ENCODE measurements at regions not wholly inside any gene's neighbourhood (a gene's known extent, or its start where the extent isn't known, plus 50 kb on each side); places are given as distances from the start of the nearest gene placed in this dataset.

- TF ChIP-seq CTCF (IDR thresholded peaks at IDR 0.05) (no peak), POLR2A (IDR thresholded peaks at IDR 0.05) (no peak), EP300 (IDR thresholded peaks at IDR 0.05) (no peak)
Observed at GRCh38 chr22:22432479-22432878, 76.1 kb downstream of the ZNF280B start.

Data from ovary (tissue), 3 donors.